GM21529 (cell line): ENCODE measurements at regions not wholly inside any gene's neighbourhood (a gene's known extent, or its start where the extent isn't known, plus 50 kb on each side); places are given as distances from the start of the nearest gene placed in this dataset.

Source experiments
- ATAC-seq: cut with Tn5 transposase; IDR thresholded peaks from one replicate; pipeline ENCODE4 v1.9.1; 2021; ENCODE audit not compliant: unreplicated experiment

GRCh38 chr2:19141234-19142004 is 217.0 kb downstream of the OSR1 start:
- no peak for ATAC-seq

GRCh38 chr2:19140463-19141208 is 217.8 kb downstream of the OSR1 start:
- ATAC-seq: no peak

GRCh38 chr2:19139386-19139785 is 219.0 kb downstream of the OSR1 start:
- no peak for ATAC-seq

GRCh38 chr2:19138264-19138825 is 220.1 kb downstream of the OSR1 start:
- no peak for ATAC-seq

GRCh38 chr2:19137433-19137832 is 221.0 kb downstream of the OSR1 start:
- ATAC-seq: no peak

- ATAC-seq: no peak
These were observed 225.5 kb downstream of the OSR1 start for GRCh38 chr2:19132967-19133366.

- ATAC-seq: no peak
These were observed 226.6 kb downstream of the OSR1 start for GRCh38 chr2:19131871-19132270.

- no peak for ATAC-seq
These were observed 230.3 kb downstream of the OSR1 start for GRCh38 chr2:19128148-19128547.

- ATAC-seq: no peak
These were observed 230.8 kb downstream of the OSR1 start for GRCh38 chr2:19127616-19128015.

GRCh38 chr2:19125901-19126680 is 232.3 kb downstream of the OSR1 start:
- ATAC-seq: no peak

GRCh38 chr2:19124135-19124534 is 234.3 kb downstream of the OSR1 start:
- no peak for ATAC-seq

- ATAC-seq: no peak
These were observed 234.9 kb downstream of the OSR1 start for GRCh38 chr2:19123556-19123955.

- no peak for ATAC-seq
These were observed 236.2 kb downstream of the OSR1 start for GRCh38 chr2:19122220-19122619.

GRCh38 chr2:19120941-19121750 is 237.3 kb downstream of the OSR1 start:
- no peak for ATAC-seq

GRCh38 chr2:19120181-19120580 is 238.2 kb downstream of the OSR1 start:
- no peak for ATAC-seq

- no peak for ATAC-seq
These were observed 239.0 kb downstream of the OSR1 start for GRCh38 chr2:19119326-19120001.

GRCh38 chr2:19116918-19117317 is 241.5 kb downstream of the OSR1 start:
- ATAC-seq: no peak

- ATAC-seq: no peak
These were observed 243.6 kb downstream of the OSR1 start for GRCh38 chr2:19114754-19115231.

GRCh38 chr2:19114126-19114525 is 244.3 kb downstream of the OSR1 start:
- ATAC-seq: no peak

GRCh38 chr2:19111354-19111753 is 247.1 kb downstream of the OSR1 start:
- no peak for ATAC-seq
